ENCODE measurements at regions not wholly inside any gene's neighbourhood (a gene's known extent, or its start where the extent isn't known, plus 50 kb on each side); places are given as distances from the start of the nearest gene placed in this dataset.

DNA sequence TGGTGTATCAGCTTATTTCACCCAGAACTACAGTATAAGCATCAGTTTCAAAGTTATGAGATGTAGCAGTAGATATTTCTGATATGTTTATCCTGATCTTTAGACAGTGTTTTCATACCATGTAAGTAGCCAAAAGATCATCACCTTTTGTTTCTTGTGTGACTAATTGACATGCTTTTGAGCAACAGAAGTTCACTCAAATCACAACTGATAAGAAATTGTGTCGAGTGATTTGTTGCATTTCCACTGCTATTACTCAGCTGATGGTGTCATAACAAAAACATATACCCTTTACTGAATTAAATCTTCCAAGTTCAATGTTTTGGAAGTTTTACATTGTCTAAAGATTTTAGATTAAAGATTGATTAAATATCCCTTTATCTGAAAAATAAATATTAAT is 324.5 kb downstream of the TUSC1 start:
- TF ChIP-seq CTCF (conservative IDR thresholded peaks at IDR 0.05; ENCODE audit: low read depth, low read length) (no peak), RAD21 (IDR thresholded peaks at IDR 0.05; ENCODE audit: low read length) (no peak), CHD1 (IDR thresholded peaks at IDR 0.05; ENCODE audit: low read depth, low read length) (no peak), POLR2A (IDR thresholded peaks at IDR 0.05; ENCODE audit: low read depth, low read length) (no peak), CEBPB (IDR thresholded peaks at IDR 0.05; ENCODE audit: low read depth, low read length) (no peak), BHLHE40 (IDR thresholded peaks at IDR 0.05; ENCODE audit: low read depth, low read length) (no peak)

Measured in IMR-90 (cell line).